CD4-positive, alpha-beta T cell treated with Interleukin-1 beta for 1 hour (primary cell): ENCODE measurements at regions not wholly inside any gene's neighbourhood (a gene's known extent, or its start where the extent isn't known, plus 50 kb on each side); places are given as distances from the start of the nearest gene placed in this dataset.

ENCODE experiments used
- DNase-seq, 2 donors: peaks; one replicate each; pipeline ENCODE4 v3.0.0-alpha.2; 2020 to 2022

GRCh38 chr3:34200576-34200975 is 402.1 kb downstream of the PDCD6IP start:
- DNase-seq: peak in 1 of 2 donors; percentile 6

GRCh38 chr3:34202975-34203374 is 404.5 kb downstream of the PDCD6IP start:
- no peak for DNase-seq

- no peak for DNase-seq
Observed at GRCh38 chr3:34203386-34203785, 405.0 kb downstream of the PDCD6IP start.

GRCh38 chr3:34207002-34207401 is 408.6 kb downstream of the PDCD6IP start:
- no peak for DNase-seq

GRCh38 chr3:34207806-34208205 is 409.4 kb downstream of the PDCD6IP start:
- no peak for DNase-seq

GRCh38 chr3:34212175-34212574 is 413.7 kb downstream of the PDCD6IP start:
- DNase-seq: no peak

- no peak for DNase-seq
Observed at GRCh38 chr3:34212656-34213055, 414.2 kb downstream of the PDCD6IP start.

GRCh38 chr3:34213478-34213877 is 415.0 kb downstream of the PDCD6IP start:
- DNase-seq: no peak

- DNase-seq: no peak
Observed at GRCh38 chr3:34216711-34217335, 418.4 kb downstream of the PDCD6IP start.

GRCh38 chr3:34218706-34219385 is 420.4 kb downstream of the PDCD6IP start:
- DNase-seq: no peak

- no peak for DNase-seq
Observed at GRCh38 chr3:34219556-34219955, 421.1 kb downstream of the PDCD6IP start.

GRCh38 chr3:34225821-34226366 is 427.5 kb downstream of the PDCD6IP start:
- DNase-seq: no peak

- no peak for DNase-seq
Observed at GRCh38 chr3:34229876-34230275, 431.4 kb downstream of the PDCD6IP start.

GRCh38 chr3:34235096-34235495 is 436.7 kb downstream of the PDCD6IP start:
- DNase-seq: no peak

GRCh38 chr3:34237946-34238345 is 439.5 kb downstream of the PDCD6IP start:
- DNase-seq: no peak

- DNase-seq: no peak
Observed at GRCh38 chr3:34238407-34238806, 440.0 kb downstream of the PDCD6IP start.

GRCh38 chr3:34239287-34239686 is 440.9 kb downstream of the PDCD6IP start:
- DNase-seq: no peak

- DNase-seq: no peak
Observed at GRCh38 chr3:34239875-34240274, 441.4 kb downstream of the PDCD6IP start.

- DNase-seq: no peak
Observed at GRCh38 chr3:34247401-34247800, 449.0 kb downstream of the PDCD6IP start.

- no peak for DNase-seq
Observed at GRCh38 chr3:34248352-34248751, 449.9 kb downstream of the PDCD6IP start.

- no peak for DNase-seq
Observed at GRCh38 chr3:34254285-34254684, 455.9 kb downstream of the PDCD6IP start.

- DNase-seq: no peak
Observed at GRCh38 chr3:34256021-34256420, 457.6 kb downstream of the PDCD6IP start.

GRCh38 chr3:34256791-34257190 is 458.4 kb downstream of the PDCD6IP start:
- DNase-seq: no peak

- no peak for DNase-seq
Observed at GRCh38 chr3:34258271-34258998, 460.0 kb downstream of the PDCD6IP start.
